ENCODE measurements at regions not wholly inside any gene's neighbourhood (a gene's known extent, or its start where the extent isn't known, plus 50 kb on each side); places are given as distances from the start of the nearest gene placed in this dataset.

- Histone ChIP-seq H3K79me2 (ENCODE audit: insufficient read depth, low read length) (no peaks in the 10 kb centered on the region), H3K4me2 (ENCODE audit: insufficient read depth, low read length) (no peak overlapping the region), H4K20me1 (ENCODE audit: insufficient read depth, low read length) (no peaks in the 10 kb centered on the region), H3K9ac (ENCODE audit: low read depth, low read length) (no peak overlapping the region), H3K4me3 (ENCODE audit: low read depth in 1 of 2, low read length in 2 of 2) (no peak overlapping the region), H2AFZ (ENCODE audit: low read depth, low read length) (no peak overlapping the region), H3K27me3 (ENCODE audit: insufficient read depth, low read length, poor library complexity) (no peaks in the 10 kb centered on the region), H3K9me3 (ENCODE audit: insufficient read depth, low read length, severe bottlenecking) (no peaks in the 10 kb centered on the region), H3K36me3 (ENCODE audit: insufficient read depth, low read length) (no peaks in the 10 kb centered on the region), H3K27ac (ENCODE audit: low read length) (no peak overlapping the region), H3K4me1 (ENCODE audit: insufficient read depth, low read length) (no peaks in the 10 kb centered on the region)
- no peak for TF ChIP-seq EZH2 (IDR thresholded peaks at IDR 0.05; ENCODE audit: borderline replicate concordance, low read depth, low read length, severe bottlenecking)
- TF ChIP-seq CTCF (IDR thresholded peaks at IDR 0.05; ENCODE audit: borderline replicate concordance, extremely low read depth, low read length, poor library complexity, severe bottlenecking): no peak
- ATAC-seq (ENCODE audit: insufficient read depth, low read depth) (no peak), DNase-seq (no peak)
Measured at GRCh38 chr20:48411919-48412522, 415.8 kb downstream of the PREX1 start.

- TF ChIP-seq EZH2 (IDR thresholded peaks at IDR 0.05; ENCODE audit: borderline replicate concordance, low read depth, low read length, severe bottlenecking) (no peak), CTCF (IDR thresholded peaks at IDR 0.05; ENCODE audit: borderline replicate concordance, extremely low read depth, low read length, poor library complexity, severe bottlenecking) (no peak)
- ATAC-seq (ENCODE audit: insufficient read depth, low read depth) (no peak), DNase-seq (no peak)
- Histone ChIP-seq H2AFZ (ENCODE audit: low read depth, low read length) (no peak overlapping the region), H3K4me2 (ENCODE audit: insufficient read depth, low read length) (no peak overlapping the region), H3K79me2 (ENCODE audit: insufficient read depth, low read length) (no peaks in the 10 kb centered on the region), H3K9ac (ENCODE audit: low read depth, low read length) (no peak overlapping the region), H3K27me3 (ENCODE audit: insufficient read depth, low read length, poor library complexity) (no peaks in the 10 kb centered on the region), H3K9me3 (ENCODE audit: insufficient read depth, low read length, severe bottlenecking) (no peaks in the 10 kb centered on the region), H3K4me3 (ENCODE audit: low read depth in 1 of 2, low read length in 2 of 2) (no peak overlapping the region), H3K27ac (ENCODE audit: low read length) (no peak overlapping the region), H4K20me1 (ENCODE audit: insufficient read depth, low read length) (no peaks in the 10 kb centered on the region), H3K36me3 (ENCODE audit: insufficient read depth, low read length) (no peaks in the 10 kb centered on the region), H3K4me1 (ENCODE audit: insufficient read depth, low read length) (no peaks in the 10 kb centered on the region)
Measured at GRCh38 chr20:48411245-48411644, 416.6 kb downstream of the PREX1 start.

- ATAC-seq (ENCODE audit: insufficient read depth, low read depth) (no peak), DNase-seq (no peak)
- H3K4me1 ChIP-seq (ENCODE audit: insufficient read depth, low read length): no peaks in the 10 kb centered on the region
- no peak overlapping the region for H3K4me3 ChIP-seq (ENCODE audit: low read depth in 1 of 2, low read length in 2 of 2)
- no peaks in the 10 kb centered on the region; the same call in 1 of the 2 replicates for H4K20me1 ChIP-seq (ENCODE audit: insufficient read depth, low read length)
- H3K36me3 ChIP-seq (ENCODE audit: insufficient read depth, low read length): no peaks in the 10 kb centered on the region
- H3K79me2 ChIP-seq (ENCODE audit: insufficient read depth, low read length): no peaks in the 10 kb centered on the region
- H3K4me2 ChIP-seq (ENCODE audit: insufficient read depth, low read length): no peak overlapping the region
- no peak overlapping the region for H3K9ac ChIP-seq (ENCODE audit: low read depth, low read length)
- H3K27ac ChIP-seq (ENCODE audit: low read length): no peak overlapping the region
- no peak overlapping the region for H2AFZ ChIP-seq (ENCODE audit: low read depth, low read length)
- H3K27me3 ChIP-seq (ENCODE audit: insufficient read depth, low read length, poor library complexity): no peaks in the 10 kb centered on the region
- H3K9me3 ChIP-seq (ENCODE audit: insufficient read depth, low read length, severe bottlenecking): no peaks in the 10 kb centered on the region
- TF ChIP-seq CTCF (IDR thresholded peaks at IDR 0.05; ENCODE audit: borderline replicate concordance, extremely low read depth, low read length, poor library complexity, severe bottlenecking) (no peak), EZH2 (IDR thresholded peaks at IDR 0.05; ENCODE audit: borderline replicate concordance, low read depth, low read length, severe bottlenecking) (no peak)
Measured at GRCh38 chr20:48409055-48409615, 418.7 kb downstream of the PREX1 start.
